A549 (cell line): ENCODE measurements at regions not wholly inside any gene's neighbourhood (a gene's known extent, or its start where the extent isn't known, plus 50 kb on each side); places are given as distances from the start of the nearest gene placed in this dataset.

Source experiments
- BHLHE40 ChIP-seq: IDR thresholded peaks from 2 replicates; pipeline ENCODE4 v1.6.1; 2012; ENCODE audit warnings: low read depth, low read length, inconsistent platforms
- CTCF ChIP-seq: fragments of >200 bp; sonication (Bioruptor Twin); formaldehyde crosslinking; IDR thresholded peaks from 3 replicates; pipeline ENCODE4 v1.5.1; 2016

DNA sequence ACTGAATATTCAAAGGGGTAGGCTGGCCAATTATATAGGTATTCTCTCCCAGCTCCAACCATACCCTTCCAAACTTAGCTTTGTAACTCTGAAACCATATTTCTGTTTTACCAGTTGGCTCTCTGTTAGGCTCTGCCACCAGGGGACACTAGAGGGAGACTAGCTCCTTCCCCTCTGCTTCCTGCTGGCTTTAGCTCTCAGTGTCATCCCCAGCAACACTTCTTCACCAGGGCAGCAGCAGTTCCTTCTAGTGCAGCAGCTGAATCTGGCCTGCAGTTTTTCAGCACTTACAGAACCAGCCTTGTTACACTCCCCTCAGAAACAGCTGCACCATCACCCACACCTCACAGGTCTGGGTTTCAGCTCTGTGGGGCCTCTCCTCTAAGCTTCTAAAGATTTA is 51.0 kb upstream of the DOCK9 start:
- no peak for TF ChIP-seq BHLHE40
- no peak for TF ChIP-seq CTCF
